A673 (cell line): ENCODE measurements at regions not wholly inside any gene's neighbourhood (a gene's known extent, or its start where the extent isn't known, plus 50 kb on each side); places are given as distances from the start of the nearest gene placed in this dataset.
A peak's percentile ranks its signal among the peaks of the same experiment; 100 is the strongest.

Experiments used
- BruUV-seq: library from RNA; stranded (reverse); fragments of 400-500 nt; replicated peaks from 2 replicates; lab custom pipeline; 2021; lab: Mats Ljungman, UMichigan
- CTCF ChIA-PET: fragments of 300-600 bp; sonication (Branson Sonifier 250); formaldehyde crosslinking; loops from one replicate; lab custom pipeline; 2022; ENCODE audit warnings: antibody characterized with exemption; lab: Charles Lee
- POLR2A ChIA-PET: fragments of 300-600 bp; sonication (Branson Sonifier 250); formaldehyde crosslinking; loops from one replicate; lab custom pipeline; 2022; ENCODE audit warnings: antibody characterized with exemption; ENCODE audit not compliant: low non-redundant PET; lab: Charles Lee
- DNase-seq: peaks from one replicate; pipeline ENCODE4 v3.0.0-alpha.2; 2015; ENCODE audit warnings: low spot score
- H3K27ac ChIP-seq: fragments of 200-600 bp; sonication (generic); 2 replicates; pipeline ENCODE4 v1.5.1; 2016; ENCODE audit warnings: mixed run types, low read depth, mild to moderate bottlenecking, mixed read lengths, antibody characterized with exemption, low read length; ENCODE audit not compliant: poor library complexity, severe bottlenecking
- H3K27me3 ChIP-seq: fragments of 200-600 bp; sonication (generic); replicated peaks from 2 replicates; pipeline ENCODE4 v1.6.1; 2017; ENCODE audit warnings: mixed run types, low read depth, mild to moderate bottlenecking, mixed read lengths, antibody characterized with exemption, low read length; ENCODE audit not compliant: insufficient read depth, poor library complexity
- H3K36me3 ChIP-seq: fragments of 200-600 bp; sonication (generic); 2 replicates; pipeline ENCODE4 v1.6.1; 2016; ENCODE audit warnings: mixed run types, mild to moderate bottlenecking, mixed read lengths, antibody characterized with exemption, low read length; ENCODE audit not compliant: insufficient read depth, poor library complexity, severe bottlenecking
- H3K4me1 ChIP-seq: fragments of 200-600 bp; sonication (generic); 2 replicates; pipeline ENCODE4 v1.6.1; 2017; ENCODE audit warnings: mixed run types, mild to moderate bottlenecking, mixed read lengths, antibody characterized with exemption, low read length; ENCODE audit not compliant: insufficient read depth, poor library complexity, severe bottlenecking
- H3K4me3 ChIP-seq: fragments of 200-600 bp; sonication (generic); 2 replicates; pipeline ENCODE4 v1.5.1; 2016; ENCODE audit warnings: low read depth, mixed run types, mild to moderate bottlenecking, mixed read lengths, low read length; ENCODE audit not compliant: poor library complexity, severe bottlenecking
- H3K9me3 ChIP-seq: fragments of 200-600 bp; sonication (generic); 2 replicates; pipeline ENCODE4 v1.6.1; 2016; ENCODE audit warnings: mixed run types, low read depth, mild to moderate bottlenecking, mixed read lengths, antibody characterized with exemption, low read length; ENCODE audit not compliant: poor library complexity, severe bottlenecking
- EZH2 ChIP-seq: fragments of 200-600 bp; sonication (generic); IDR thresholded peaks from 2 replicates; pipeline ENCODE4 v1.6.1; 2017; ENCODE audit warnings: borderline replicate concordance, low read depth, mild to moderate bottlenecking, mixed read lengths, antibody characterized with exemption, low read length; ENCODE audit not compliant: poor library complexity, severe bottlenecking
- intact Hi-C: fragments of 100-400 bp; cut with micrococcal nuclease; formaldehyde crosslinking; loops from one replicate; pipeline ENCODE4 v1.10.0; 2022; ENCODE audit not compliant: unreplicated experiment
- TF ChIP-seq, protein P1 (sequence below): fragments of 300-800, 200-600 bp; sonication (generic); conservative IDR thresholded peaks from 2 replicates; pipeline ENCODE4 v1.5.1; 2017; ENCODE audit warnings: low read depth, mild to moderate bottlenecking, antibody characterized with exemption, low read length, moderate library complexity, mixed read lengths

DNA sequence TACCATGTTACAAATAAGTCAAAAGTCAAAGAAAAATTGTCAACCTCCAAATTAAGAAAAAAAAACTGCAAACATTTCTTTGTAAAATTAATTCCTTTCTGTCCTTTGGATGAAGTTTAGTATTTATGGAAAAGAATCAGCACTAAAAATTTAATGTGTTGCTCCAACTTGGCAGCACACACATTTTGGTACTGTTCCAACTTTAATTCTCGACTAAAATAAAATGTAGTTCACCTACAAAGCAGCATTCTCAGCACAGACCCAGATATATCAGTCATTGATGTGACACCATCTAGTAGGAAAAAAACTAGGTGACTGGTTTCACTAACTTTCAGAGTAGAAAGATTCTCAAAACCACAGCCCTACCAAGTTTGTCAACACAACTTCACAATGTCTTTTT lies 131.7 kb upstream of the ROBO2 start:
- ChIA-PET POLR2A (no interaction called here), CTCF (no interaction called here)
- Histone ChIP-seq H3K27me3 (no peaks in the 10 kb centered on the region), H3K4me1 (peaks cover 6% of the 10 kb centered on the region), H3K9me3 (no peaks in the 10 kb centered on the region), H3K27ac (no peak overlapping the region), H3K4me3 (no peak overlapping the region), H3K36me3 (no peaks in the 10 kb centered on the region)
- no peak for DNase-seq
- no peak for TF ChIP-seq EZH2
- TF ChIP-seq, protein P1, sequence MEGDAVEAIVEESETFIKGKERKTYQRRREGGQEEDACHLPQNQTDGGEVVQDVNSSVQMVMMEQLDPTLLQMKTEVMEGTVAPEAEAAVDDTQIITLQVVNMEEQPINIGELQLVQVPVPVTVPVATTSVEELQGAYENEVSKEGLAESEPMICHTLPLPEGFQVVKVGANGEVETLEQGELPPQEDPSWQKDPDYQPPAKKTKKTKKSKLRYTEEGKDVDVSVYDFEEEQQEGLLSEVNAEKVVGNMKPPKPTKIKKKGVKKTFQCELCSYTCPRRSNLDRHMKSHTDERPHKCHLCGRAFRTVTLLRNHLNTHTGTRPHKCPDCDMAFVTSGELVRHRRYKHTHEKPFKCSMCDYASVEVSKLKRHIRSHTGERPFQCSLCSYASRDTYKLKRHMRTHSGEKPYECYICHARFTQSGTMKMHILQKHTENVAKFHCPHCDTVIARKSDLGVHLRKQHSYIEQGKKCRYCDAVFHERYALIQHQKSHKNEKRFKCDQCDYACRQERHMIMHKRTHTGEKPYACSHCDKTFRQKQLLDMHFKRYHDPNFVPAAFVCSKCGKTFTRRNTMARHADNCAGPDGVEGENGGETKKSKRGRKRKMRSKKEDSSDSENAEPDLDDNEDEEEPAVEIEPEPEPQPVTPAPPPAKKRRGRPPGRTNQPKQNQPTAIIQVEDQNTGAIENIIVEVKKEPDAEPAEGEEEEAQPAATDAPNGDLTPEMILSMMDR, result no peak
- no TSS peak for BruUV-seq
- intact Hi-C loops, result no loop called here

- no peak overlapping the region for H3K27ac ChIP-seq
- H3K4me1 ChIP-seq, result peaks cover 6% of the 10 kb centered on the region
- ChIA-PET CTCF (no interaction called here), POLR2A (no interaction called here)
- peak; percentile 9 for DNase-seq
- no peaks in the 10 kb centered on the region for H3K9me3 ChIP-seq
- no peaks in the 10 kb centered on the region for H3K27me3 ChIP-seq
- H3K36me3 ChIP-seq, result no peaks in the 10 kb centered on the region
- TF ChIP-seq, protein P1, result no peak
- intact Hi-C loops, result no loop called here
- BruUV-seq, result no TSS peak
- H3K4me3 ChIP-seq, result no peak overlapping the region
These were observed 127.0 kb upstream of the ROBO2 start for GRCh38 chr3:76912841-76913383.

GRCh38 chr3:76917436-76917835 lies 122.5 kb upstream of the ROBO2 start:
- no peaks in the 10 kb centered on the region for H3K9me3 ChIP-seq
- BruUV-seq, result no TSS peak
- CTCF ChIA-PET, result no interaction called here
- H3K27ac ChIP-seq, result no peak overlapping the region
- no peak overlapping the region for H3K4me3 ChIP-seq
- H3K27me3 ChIP-seq, result no peaks in the 10 kb centered on the region
- no peaks in the 10 kb centered on the region for H3K36me3 ChIP-seq
- H3K4me1 ChIP-seq, result no peaks in the 10 kb centered on the region
- DNase-seq, result peak; percentile 9
- intact Hi-C loops, result no loop called here
- POLR2A ChIA-PET, result no interaction called here
- no peak for TF ChIP-seq EZH2
- TF ChIP-seq, protein P1, result no peak
